ENCODE measurements at regions not wholly inside any gene's neighbourhood (a gene's known extent, or its start where the extent isn't known, plus 50 kb on each side); places are given as distances from the start of the nearest gene placed in this dataset.

GRCh38 chr18:70520867-70521266 is 232.0 kb downstream of the SOCS6 start:
- FAIRE-seq (no peak), DNase-seq (ENCODE audit: low read depth, low spot score) (no peak)
- no peaks in the 10 kb centered on the region for H3K9me3 ChIP-seq (ENCODE audit: control insufficient read depth, low read depth, low read length)
- TF ChIP-seq CTCF (optimal IDR thresholded peaks at IDR 0.05 in 1 of 3, IDR thresholded peaks at IDR 0.05 in 1 of 3, conservative IDR thresholded peaks at IDR 0.05 in 1 of 3; ENCODE audit: extremely low read depth in 1 of 3, insufficient read depth in 2 of 3, low read length in 3 of 3) (no peak), EZH2 (IDR thresholded peaks at IDR 0.05; ENCODE audit: low read length) (no peak)
- H3K9me1 ChIP-seq (ENCODE audit: control insufficient read depth, extremely low read depth, insufficient read depth, low read length) = no peaks in the 10 kb centered on the region
- no peaks in the 10 kb centered on the region for H3K79me2 ChIP-seq (ENCODE audit: control insufficient read depth, insufficient read depth, low read length)
- H3K4me2 ChIP-seq (ENCODE audit: control insufficient read depth, extremely low read depth, insufficient read depth, low read depth, low read length) = no peak overlapping the region
- no peak overlapping the region for H3K27ac ChIP-seq (ENCODE audit: control insufficient read depth, insufficient read depth, low read length)
- H3K9ac ChIP-seq (ENCODE audit: control insufficient read depth, extremely low read depth, insufficient read depth, low read length) = no peak overlapping the region
- dilution Hi-C loops (cut with MboI; ENCODE audit: extremely low pct_ligation_motif_present, low sequenced_read_pairs) = no loop called here
- no peaks in the 10 kb centered on the region for H3K36me3 ChIP-seq (ENCODE audit: control insufficient read depth in 2 of 2, extremely low read depth in 1 of 2, insufficient read depth in 2 of 2, low read length in 2 of 2)
- H2AFZ ChIP-seq (ENCODE audit: control insufficient read depth, low read length) = no peak overlapping the region
- H3K27me3 ChIP-seq (ENCODE audit: control insufficient read depth, extremely low read depth, insufficient read depth, low read length) = no peaks in the 10 kb centered on the region
- no peak overlapping the region for H3K4me3 ChIP-seq (ENCODE audit: control insufficient read depth in 2 of 3, extremely low read depth in 1 of 3, insufficient read depth in 2 of 3, low read depth in 1 of 3, low read length in 3 of 3)
- H3K4me1 ChIP-seq (ENCODE audit: control insufficient read depth, extremely low read depth, insufficient read depth, low read length) = no peaks in the 10 kb centered on the region
- no peaks in the 10 kb centered on the region for H4K20me1 ChIP-seq (ENCODE audit: control insufficient read depth, extremely low read depth, insufficient read depth, low read length)

DNA sequence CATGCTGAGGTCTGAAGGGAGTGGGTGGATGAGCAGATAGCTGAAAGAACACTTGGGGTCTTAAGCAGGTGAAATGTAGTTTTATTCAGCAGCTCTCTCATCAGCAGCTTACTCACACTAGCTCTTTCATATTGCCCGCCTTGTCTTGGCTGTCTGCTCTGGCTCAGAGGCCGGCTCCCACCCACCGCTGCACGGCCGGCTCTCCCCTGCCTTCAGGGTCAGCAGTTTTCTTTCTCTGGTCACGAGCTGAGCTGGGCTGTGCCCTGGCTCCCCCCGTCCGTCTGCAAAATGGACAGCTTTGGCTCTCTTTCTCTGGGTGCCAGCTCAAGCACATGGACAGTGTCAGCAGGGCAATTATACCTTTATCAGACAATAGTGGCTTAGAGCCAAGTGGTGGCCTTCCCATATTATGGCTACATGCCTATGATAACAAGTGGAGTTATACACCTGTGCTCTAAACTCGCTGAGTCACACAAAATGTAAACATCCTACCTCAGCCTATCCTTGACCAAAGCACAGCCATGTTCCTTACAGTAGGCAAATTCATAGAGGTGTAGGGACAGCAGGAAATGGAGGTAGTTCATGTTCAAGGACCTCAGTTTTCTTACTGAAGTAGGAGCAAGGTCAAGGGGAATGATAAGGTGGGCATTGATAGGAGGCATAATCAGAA is 224.8 kb downstream of the SOCS6 start:
- H3K27ac ChIP-seq (ENCODE audit: control insufficient read depth, insufficient read depth, low read length) = no peak overlapping the region
- DNase-seq (ENCODE audit: low read depth, low spot score) (no peak), FAIRE-seq (no peak)
- H2AFZ ChIP-seq (ENCODE audit: control insufficient read depth, low read length) = no peak overlapping the region
- no peaks in the 10 kb centered on the region for H3K36me3 ChIP-seq (ENCODE audit: control insufficient read depth in 2 of 2, extremely low read depth in 1 of 2, insufficient read depth in 2 of 2, low read length in 2 of 2)
- no peaks in the 10 kb centered on the region for H3K4me1 ChIP-seq (ENCODE audit: control insufficient read depth, extremely low read depth, insufficient read depth, low read length)
- no peaks in the 10 kb centered on the region for H4K20me1 ChIP-seq (ENCODE audit: control insufficient read depth, extremely low read depth, insufficient read depth, low read length)
- no peaks in the 10 kb centered on the region for H3K9me3 ChIP-seq (ENCODE audit: control insufficient read depth, low read depth, low read length)
- H3K9ac ChIP-seq (ENCODE audit: control insufficient read depth, extremely low read depth, insufficient read depth, low read length) = no peak overlapping the region
- TF ChIP-seq EZH2 (IDR thresholded peaks at IDR 0.05; ENCODE audit: low read length) (no peak), CTCF (optimal IDR thresholded peaks at IDR 0.05 in 1 of 3, IDR thresholded peaks at IDR 0.05 in 1 of 3, conservative IDR thresholded peaks at IDR 0.05 in 1 of 3; ENCODE audit: extremely low read depth in 1 of 3, insufficient read depth in 2 of 3, low read length in 3 of 3) (no peak)
- dilution Hi-C loops (cut with MboI; ENCODE audit: extremely low pct_ligation_motif_present, low sequenced_read_pairs) = no loop called here
- no peak overlapping the region for H3K4me2 ChIP-seq (ENCODE audit: control insufficient read depth, extremely low read depth, insufficient read depth, low read depth, low read length)
- H3K79me2 ChIP-seq (ENCODE audit: control insufficient read depth, insufficient read depth, low read length) = no peaks in the 10 kb centered on the region
- H3K9me1 ChIP-seq (ENCODE audit: control insufficient read depth, extremely low read depth, insufficient read depth, low read length) = no peaks in the 10 kb centered on the region
- no peak overlapping the region for H3K4me3 ChIP-seq (ENCODE audit: control insufficient read depth in 2 of 3, extremely low read depth in 1 of 3, insufficient read depth in 2 of 3, low read depth in 1 of 3, low read length in 3 of 3)
- no peaks in the 10 kb centered on the region for H3K27me3 ChIP-seq (ENCODE audit: control insufficient read depth, extremely low read depth, insufficient read depth, low read length)
